RKO (cell line): ENCODE measurements at regions not wholly inside any gene's neighbourhood (a gene's known extent, or its start where the extent isn't known, plus 50 kb on each side); places are given as distances from the start of the nearest gene placed in this dataset.
"Not testable (repeated sequence)": the region's sequence is repeated elsewhere in the genome, so short reads cannot be mapped to it uniquely, and the experiment has no call there.

ENCODE experiments used
- DNase-seq: peaks from one replicate; pipeline ENCODE4 v3.0.0-alpha.2; 2016; ENCODE audit warnings: low spot score

DNA sequence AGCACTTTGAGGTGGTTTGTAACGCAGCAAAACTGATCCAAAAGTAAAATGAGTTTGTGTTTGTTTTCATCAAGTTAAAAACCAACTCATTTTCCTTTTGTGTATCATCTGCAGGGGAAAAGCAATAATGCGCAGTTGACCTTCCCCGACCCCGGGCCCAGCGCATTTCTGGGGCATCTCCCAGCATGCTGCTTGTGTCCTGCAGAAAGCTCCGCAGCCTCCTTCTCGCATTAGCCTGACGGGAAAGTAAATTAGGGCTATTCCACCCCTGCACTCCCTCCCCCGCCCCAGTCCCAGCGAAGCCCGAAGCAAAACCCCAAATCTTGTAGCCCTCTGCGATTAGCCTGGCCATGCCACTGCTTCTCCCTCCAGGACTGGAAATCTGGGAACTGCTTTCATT lies 82.0 kb upstream of the PPM1B start:
- DNase-seq: no peak

DNA sequence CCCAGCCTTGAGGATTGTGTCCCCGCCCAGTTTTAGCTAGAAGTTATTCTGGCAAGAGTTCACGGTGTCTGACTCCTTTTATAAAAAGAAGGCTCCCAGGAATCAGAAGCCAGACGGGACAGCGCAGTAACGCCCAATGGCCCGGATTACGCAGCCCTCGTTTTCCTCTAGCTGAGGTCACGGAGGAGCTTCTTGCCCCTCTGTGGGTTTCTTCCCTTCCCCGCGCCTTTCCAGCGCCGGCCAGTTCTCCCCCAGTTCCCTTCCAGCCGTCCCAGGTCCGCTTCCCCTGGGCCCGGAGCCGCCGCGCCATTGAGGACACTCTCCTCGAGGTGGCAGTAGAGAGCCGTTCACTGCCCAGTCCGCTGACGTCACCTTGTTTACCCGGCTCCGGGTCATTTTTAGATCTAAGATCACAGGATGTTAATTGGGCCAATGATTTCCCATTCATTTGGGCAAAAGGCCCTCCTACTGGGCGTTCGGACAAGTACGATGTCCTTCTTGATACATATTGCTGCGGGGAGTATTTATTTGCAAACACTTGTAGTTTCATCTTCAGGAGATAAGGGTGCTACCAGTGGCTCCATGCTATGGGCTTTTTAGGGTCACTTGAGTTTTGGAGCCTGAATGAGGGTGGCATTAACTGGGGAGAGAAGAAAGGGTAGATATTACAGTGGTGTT lies 81.5 kb upstream of the PPM1B start:
- peak; percentile 80 for DNase-seq

DNA sequence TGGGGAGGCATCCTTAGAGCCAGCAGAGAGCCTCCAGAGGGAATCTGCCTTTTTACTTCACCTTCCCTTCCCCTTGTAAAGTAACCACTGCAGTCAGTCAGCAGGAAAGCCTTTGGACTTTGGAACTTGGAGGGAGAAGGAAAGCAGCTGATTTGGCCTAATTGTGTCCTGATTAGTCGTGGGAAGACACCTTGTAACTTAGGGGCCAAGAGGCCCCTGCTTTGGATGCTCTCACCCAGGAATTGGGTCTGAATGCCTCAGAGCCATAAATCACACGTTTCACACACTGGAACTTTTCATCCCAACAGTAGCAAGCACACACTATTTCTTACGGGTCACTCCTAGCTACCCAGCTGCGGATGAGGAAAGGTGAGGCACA lies 81.0 kb upstream of the PPM1B start:
- DNase-seq: no peak

DNA sequence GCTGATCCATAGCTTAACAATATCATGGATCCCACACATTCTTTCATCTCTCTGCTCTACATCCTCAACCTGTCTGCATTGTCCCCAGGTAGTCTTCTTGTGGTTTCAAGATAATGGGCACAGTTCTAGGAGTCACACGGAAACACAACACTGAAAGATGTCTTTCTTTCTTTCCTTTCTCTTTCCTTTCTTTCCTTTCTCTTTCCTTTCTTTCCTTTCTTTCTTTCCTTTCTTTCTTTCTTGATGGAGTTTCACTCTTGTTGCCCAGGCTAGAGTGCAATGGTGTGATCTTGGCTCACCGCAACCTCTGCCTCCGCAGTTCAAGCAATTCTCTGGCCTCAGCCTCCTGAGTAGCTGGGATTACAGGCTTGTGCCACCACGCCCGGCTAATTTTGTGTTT lies 76.2 kb upstream of the PPM1B start:
- DNase-seq: not testable (repeated sequence)

DNA sequence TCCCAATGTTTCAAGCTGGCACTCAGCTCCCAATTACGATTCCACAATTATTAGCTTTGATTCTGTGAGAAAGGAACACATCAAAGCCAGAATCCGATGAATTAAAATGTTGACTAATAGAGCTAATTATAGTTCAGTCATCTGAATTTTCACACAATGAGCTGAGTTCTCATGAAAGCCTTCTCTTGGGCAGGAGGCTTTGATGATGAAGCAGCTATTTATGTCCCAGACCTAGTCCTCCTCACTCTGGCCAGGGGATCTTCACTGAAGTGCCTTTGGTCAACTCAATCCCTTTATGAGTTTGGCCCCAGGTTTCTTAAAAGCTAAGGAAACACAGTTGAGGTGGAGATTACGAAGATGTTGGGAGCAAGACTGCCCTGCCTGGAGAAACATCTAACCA lies 74.7 kb upstream of the PPM1B start:
- no peak for DNase-seq

DNA sequence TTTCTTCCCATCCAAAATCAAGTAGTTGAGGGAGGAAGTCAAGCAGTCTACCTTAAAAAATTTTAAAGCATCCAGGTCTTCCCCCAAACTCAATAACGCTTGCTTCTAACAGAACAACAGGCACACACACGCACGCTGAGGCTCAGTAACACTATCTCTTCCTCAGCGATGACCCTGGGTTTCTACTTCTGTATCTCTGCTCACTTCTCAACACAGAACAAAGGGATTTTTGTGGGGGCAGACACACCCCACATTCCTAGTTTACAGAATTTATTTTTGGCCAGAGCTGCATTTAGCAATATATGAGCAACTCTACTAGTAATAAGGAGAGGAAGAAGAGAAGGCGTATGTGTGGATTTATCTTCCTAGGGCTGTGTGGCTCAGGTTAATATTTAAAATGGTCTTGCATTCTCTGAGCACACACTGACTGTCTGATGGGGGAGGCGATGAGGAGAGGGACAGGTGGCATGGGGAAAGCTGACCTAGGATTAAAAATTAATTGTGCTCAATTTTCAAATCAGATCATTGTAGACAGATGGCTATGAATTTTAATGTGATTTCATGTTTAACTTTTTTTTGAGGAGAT lies 71.3 kb upstream of the PPM1B start:
- DNase-seq: no peak

DNA sequence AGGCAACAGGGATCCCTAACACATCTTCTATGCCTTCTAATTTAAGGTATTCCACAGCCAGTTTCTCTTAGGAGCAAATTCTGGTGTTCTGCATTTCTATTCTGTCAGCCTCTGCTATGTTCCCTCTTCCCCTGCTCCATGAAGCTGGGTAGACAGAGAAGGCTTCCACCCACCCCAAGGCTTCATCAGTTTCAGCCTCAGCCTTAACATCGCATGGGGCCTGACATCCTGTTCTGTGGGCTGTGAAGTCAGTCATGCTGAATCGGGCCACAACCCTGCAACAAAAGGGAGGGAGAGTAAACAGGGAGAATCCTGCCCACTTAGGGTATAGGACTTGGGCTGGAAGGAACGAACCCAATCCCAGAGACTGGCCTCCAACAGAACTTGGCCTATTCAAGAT lies 70.6 kb upstream of the PPM1B start:
- DNase-seq: no peak

DNA sequence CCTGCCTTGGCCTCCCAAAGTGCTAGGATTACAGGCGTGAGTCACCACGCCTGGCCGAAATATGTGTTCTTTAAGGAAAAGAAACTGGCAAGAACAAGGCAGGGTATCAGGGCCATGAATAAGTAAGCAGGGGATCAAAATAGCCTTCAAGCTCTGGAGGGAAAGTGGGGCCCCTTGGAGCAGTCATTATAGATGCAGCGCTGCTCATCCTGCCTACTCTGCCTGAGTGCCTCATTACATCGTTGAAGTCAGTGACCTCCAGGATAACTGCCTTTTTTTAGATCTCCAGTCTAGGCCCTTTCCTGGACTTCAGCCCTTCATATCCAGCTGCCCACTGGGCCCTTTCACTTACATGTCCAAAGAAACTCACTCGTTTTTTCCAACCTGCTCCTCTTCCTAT lies 69.8 kb upstream of the PPM1B start:
- no peak for DNase-seq

DNA sequence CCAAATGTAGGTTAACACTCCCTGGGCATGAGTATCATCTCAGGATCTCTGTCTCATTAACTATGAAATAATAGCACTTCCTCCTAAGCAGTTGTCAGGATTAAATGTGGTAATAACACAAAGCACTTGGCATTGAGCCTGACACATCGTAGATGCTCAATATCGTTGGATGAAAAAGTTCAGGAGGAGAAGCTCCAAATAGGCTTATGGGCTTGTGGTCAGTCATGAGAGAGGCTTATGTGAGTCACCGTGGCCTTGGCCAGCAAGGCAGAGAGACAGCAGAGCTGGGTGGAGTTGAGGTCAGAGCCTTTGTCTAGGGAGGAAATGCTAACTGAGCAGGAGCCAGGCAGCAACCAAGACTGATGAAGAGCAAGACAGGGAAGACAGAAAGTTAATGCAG lies 68.3 kb upstream of the PPM1B start:
- peak; percentile 21 for DNase-seq

DNA sequence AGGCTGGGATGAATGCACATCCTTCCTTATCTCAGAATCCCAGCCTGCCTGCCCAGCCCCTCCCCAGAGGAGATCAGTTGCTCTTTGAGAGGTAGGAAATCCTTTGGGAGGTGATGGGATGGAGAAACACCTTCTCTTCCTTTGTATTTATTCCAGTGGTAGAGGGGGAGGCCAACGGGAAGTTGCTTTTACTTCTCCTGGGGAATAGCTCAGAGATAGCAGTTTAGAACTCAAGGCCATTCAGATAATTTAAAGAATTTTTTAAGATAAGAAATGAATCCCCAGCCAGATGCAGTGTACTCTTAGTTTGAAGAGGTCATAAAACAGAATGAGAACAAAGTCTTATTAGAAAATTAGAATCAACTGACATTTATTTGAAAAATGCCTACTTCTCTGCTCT lies 67.4 kb upstream of the PPM1B start:
- DNase-seq: no peak

DNA sequence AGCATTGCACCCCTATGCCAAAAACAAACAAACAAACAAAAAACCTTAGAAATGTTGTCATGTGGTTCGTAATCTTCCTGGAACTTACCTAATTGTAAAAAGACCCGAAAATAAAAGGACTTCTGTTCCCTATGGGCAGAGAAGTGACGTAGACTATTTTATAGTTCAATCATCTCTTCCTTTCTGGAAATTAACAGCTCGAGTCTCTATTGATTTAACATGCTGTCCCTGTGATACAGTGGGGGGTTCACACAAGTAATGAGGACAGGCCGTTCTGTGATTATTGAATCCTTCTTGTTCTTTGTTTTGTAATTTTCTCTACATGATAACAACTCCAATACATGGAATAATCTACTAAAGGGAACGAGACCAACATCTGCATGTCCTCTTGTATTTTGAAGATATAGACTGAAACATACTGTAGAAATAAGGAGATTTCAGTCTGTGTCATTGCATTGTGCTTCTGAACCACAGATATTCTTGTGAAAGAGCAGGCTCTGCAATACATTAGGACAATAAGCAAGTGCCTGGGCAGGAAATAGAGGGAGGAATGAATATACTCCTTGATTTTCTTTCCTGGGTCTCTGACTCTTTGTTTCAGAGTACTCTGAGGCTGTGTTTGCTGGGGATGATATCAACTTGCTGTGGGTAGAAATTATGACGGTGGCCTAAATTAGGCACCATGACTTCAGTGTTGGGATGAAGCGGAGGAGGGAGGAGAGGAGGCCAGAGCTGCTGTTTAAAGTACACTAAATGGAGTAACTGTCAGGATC lies 65.7 kb upstream of the PPM1B start:
- no peak for DNase-seq

DNA sequence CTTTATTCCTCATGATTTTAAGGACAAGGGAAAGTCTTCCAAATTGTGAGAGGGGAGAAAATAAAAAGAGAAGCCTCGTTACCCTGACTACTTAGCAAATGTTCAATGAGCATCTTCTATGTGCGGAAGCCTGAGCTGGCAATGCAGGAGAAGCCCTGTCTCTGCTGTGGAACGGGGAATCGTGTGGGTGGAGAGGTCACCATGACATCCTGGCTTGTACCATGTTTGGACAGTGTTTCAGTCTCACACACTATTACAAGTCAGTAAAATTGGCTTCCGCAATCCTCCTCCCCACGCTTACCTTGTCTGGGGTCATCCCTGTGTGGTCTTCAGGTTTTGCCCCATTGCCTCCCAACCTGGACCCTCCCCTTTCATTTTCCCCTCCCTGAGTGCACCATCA lies 65.0 kb upstream of the PPM1B start:
- DNase-seq: no peak

DNA sequence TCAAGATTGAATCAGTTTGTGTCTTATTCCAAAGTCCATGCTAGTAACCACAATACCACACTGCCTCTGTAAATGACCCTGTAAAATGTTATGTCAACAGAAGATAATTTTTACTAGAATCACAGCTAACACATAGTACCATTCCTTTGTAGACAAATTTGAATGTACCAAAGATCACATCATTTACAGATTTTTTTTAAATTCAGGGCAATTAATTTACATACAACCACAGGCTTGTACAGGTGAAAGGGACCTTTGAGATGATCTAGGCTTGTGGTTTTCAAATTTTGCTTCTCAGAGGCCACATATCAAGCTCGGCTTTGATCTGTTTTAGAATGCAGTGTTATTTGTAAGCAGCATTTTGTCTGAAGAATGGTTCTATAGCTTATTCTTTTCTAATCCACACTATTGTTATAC lies 63.8 kb upstream of the PPM1B start:
- DNase-seq: no peak

DNA sequence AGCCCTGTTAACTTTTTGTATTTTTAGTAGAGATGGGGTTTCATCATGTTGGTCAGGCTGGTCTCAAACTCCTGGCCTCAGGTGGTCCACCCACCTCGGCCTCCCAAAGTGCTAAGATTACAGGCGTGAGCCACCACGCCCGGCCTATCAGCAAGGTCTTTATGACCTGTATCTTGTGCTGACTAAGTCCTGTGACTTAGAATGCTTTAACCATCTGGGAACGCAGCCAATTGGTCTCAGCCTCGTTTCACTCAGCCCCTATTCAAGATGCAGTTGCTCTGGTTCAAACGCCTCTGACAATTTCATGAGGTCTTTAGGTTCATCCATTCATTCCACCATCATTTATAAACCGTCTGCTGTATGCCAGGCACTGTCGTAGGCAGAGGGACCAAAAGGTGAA lies 62.2 kb upstream of the PPM1B start:
- DNase-seq: peak; percentile 23

DNA sequence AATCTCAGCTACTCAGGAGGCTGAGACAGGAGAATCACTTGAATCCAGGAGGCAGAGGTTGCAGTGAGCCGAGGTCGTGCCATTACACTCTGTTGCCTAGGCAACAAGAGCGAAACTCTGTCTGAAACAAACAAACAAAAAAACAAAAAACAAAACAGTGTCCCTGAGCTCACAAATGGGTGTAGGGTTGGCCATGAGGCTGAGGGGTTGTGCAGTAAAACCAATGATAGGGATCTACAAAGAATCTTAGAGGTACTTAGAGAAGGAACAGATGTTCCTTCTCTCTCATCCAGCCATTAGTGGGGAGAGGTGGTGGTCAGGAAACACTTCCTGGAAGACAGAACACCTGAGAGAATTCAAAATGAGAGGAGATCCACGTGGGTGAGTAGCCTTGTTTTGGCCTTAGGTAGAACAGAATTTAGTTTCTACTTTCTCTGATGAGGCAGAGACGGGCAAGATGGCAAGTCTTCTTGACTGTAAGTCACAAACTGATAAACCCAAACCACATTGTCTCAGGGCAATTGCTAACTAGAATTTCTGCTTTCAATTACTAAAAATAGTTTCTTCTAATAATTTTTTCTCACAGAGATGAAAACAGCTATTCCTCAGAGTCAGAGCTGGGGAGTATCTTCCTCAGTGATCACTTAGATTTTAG lies 61.5 kb upstream of the PPM1B start:
- no peak for DNase-seq

DNA sequence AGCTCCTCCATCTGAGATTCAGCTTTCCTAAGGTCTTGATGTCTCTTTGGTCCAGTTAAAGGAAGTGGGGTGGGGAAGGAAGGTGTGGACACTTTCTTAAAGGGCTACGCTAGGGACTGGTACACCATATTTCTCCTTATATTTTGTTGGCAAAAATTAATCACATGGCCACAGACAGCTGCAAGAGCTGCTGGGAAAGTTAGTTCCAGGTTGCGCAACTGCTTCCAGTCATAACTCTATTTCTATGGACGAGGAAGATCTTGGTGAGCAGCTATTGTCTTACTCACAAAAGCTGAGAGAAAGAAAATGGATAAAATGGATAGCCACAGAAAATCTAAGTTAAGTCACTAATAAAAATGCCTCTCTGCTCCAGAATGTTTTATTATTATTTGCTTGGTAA lies 60.7 kb upstream of the PPM1B start:
- no peak for DNase-seq

DNA sequence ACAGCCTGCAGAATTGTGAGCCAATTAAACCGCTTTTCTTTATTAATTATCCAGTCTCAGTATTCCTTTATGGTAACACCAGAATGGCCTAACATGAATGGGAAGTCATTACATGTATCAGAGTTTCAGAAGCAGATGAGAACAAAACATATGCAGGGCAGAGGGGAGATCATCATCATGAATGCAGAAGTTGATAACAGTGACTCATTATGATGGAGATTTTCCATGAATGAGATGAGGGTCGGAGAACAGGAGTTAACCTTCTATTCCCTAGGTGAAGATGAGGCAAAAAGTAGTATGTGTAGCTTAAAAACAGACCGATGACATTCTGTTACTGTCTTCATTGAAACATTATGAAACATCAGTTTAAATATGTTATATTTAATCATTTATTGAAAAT lies 59.5 kb upstream of the PPM1B start:
- DNase-seq: no peak

DNA sequence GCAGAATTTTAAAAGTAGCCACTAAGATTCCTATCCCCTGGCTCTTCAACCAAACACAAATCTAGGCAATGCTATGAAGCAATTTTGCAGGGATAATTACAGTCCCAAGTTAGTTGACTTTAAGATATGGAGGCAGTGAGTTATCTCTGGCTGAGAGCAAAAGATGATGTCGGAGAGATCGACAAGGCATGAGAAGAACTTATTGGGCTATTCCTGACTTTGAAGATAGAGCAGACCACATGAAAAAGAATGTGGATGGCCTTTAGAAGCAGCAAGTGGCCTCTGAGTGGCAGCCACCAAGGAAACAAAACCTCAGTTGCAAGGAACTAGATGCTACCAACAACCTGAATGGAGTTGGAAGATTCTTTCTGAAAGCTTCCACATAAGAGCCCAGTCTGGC lies 58.2 kb upstream of the PPM1B start:
- DNase-seq: no peak

DNA sequence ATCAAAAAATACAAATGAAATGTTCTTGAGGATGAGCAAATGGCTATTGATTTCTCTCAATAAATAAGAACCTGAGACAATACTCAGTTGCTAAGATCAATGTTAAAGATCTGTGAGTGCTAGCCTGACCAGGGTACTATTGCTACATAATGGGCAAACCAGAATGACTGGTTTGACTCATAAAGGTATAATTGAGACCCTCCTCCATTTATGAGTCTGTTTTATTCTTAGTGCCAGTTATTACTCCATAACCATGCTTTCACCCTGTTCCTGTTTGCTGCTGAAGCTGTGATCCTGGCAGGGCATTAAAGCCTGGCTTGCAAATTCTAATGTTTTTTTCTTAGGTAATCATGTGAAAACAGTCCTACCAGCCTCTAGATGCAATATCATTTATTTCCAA lies 56.6 kb upstream of the PPM1B start:
- DNase-seq: no peak

DNA sequence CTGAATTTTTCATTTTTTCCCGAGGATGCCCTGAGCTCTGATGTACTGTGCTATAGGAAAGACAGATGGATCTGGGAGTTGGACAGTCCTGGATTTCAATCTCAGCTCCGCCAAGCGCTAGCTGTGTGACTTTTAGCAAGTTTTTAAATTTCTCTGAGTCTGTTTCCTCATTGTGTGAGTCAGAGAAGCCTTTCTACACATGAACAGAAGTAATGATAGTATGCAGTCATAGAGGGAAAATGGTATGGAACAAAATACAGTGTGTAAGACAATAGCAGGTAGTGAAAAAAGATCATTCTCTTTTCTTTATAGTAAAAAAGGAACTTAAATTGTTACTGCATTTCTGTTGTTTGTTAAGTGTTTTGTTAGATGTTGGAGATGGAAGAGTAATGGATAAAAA lies 52.4 kb upstream of the PPM1B start:
- no peak for DNase-seq

DNA sequence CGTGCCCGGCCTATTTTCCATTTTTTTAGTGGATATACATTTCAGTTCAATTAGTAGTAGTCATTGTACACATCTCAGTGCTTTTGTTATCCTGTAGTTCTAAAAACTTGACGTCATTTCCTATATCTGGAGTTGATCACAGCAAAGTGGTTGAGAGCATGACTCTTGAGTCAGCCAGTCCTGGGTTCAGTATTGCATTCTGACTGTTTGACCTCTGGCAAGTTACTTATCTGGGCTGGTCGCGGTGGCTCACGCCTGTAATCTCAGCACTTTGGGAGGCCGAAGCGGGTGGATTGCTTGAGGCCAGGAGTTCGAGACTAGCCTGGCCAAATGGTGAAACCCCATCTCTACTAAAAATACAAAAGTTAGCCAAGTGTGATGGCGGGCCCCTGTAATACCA lies 50.4 kb upstream of the PPM1B start:
- peak; percentile 22 for DNase-seq
